Activated CD8-positive, alpha-beta memory T cell treated with anti-CD3 and anti-CD28 coated beads, Interleukin-2, amount 50 U/mL, for 4 hours (primary cell): ENCODE measurements at regions not wholly inside any gene's neighbourhood (a gene's known extent, or its start where the extent isn't known, plus 50 kb on each side); places are given as distances from the start of the nearest gene placed in this dataset.
"Not testable (repeated sequence)": the region's sequence is repeated elsewhere in the genome, so short reads cannot be mapped to it uniquely, and the experiment has no call there.

Experiments used
- DNase-seq: peaks from one replicate; pipeline ENCODE4 v3.0.0-alpha.2; 2020

DNA sequence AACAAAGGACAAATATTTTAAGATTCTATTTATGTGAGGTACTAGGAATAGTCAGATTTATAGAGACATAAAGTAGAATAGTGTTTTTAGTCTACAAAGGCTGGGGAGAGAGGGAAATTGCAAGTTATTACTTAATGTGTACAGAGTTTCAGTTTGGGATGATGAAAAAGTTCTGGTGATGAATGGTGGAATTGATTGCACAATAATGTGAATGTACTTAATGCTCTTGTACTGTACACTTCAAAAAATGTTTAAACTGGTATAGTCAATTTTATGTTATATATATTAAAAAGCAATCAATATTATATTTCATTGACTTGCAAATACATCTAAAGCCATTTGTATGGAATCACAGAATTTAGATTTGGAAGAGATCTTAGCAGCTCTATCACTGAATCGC lies 213.4 kb downstream of the PPP1R3A start:
- DNase-seq = no peak

DNA sequence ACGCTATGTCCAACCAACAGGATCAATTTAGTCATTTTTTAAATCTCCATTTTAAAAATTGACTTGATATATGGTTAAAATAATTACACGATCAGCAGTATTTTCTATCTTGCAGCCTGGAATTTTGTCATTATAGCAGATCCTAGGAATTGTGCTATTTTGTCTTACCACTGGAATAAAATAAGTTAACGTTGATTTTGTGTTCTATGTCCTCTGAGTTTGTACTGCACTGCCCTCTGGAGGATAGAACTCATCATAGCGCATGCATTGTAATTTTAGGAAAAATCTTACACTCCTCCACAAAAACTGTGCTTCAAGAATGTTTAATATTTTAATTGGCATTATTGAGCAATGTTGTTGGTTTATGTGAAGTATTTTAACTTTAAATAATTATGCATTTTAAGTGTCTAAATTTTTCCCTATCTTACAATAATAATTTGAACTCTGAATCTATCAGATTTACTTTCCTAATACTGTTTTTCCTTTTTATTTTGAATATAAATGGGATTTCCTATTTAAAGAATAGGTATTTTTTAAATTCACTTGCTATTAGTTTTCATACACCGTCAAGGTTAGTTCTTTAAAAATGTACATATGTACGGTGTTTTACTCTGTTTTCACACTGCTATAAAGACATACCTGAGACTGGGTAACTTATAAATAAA lies 220.1 kb downstream of the PPP1R3A start:
- no peak for DNase-seq

DNA sequence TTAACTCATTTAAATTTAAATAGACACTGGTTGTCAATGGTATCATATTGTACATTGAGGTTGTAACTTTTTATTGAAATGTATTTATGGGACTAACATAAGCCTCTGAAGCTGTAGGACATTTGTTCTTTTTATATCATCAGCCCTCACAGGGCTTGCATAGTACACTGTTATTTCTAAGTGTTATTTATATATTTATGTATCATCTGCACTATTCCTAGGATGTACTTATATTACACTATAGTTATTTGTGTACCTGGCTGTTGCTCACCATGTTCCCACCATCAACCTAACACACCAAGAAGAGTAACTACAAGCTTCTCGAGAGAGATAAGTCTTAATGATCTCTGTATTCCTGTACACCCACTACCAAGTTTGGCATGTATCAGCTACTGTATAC lies 224.7 kb downstream of the PPP1R3A start:
- no peak for DNase-seq

- DNase-seq = no peak
Observed at GRCh38 chr7:113684165-113684564, 234.6 kb downstream of the PPP1R3A start.

- no peak for DNase-seq
Observed at GRCh38 chr7:113677811-113678210, 241.0 kb downstream of the PPP1R3A start.

DNA sequence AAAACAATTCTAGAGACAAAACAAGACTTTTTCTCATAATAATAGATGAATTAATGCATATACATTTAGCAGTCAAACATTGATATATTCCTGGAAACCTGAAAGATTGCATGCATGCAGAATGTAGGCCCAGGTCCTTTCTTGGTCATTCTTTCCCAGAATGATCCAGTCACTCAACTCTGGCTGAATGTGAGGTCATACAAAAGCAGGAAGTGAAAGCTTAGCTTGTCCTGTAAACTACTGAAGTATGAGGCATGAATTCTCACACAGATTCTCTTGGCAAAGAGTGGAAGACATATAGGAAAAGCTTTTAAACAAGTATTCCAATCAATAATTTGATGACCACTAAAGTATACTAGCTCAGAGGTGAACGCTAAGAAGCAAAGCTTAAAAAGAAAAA lies 253.9 kb downstream of the PPP1R3A start:
- no peak for DNase-seq

DNA sequence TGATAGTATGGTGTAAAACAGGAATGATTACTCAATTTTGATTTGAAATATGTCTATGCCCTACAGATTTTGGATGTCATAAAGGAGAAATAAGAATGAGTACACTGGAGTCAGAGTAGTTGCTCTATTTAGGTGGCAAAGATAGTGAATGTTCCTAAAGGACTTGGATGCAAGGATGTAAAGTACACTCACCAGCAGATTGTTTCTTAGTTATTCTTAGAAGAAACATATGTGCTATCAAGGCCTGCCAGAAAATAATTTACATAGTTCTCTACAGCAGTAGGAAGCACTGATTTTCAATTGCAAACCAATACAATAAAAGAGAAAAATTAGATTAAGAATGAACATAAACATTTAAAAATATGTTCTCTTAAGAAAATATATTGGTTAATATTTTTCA lies 259.4 kb downstream of the PPP1R3A start:
- no peak for DNase-seq

GRCh38 chr7:113657603-113658002 lies 261.2 kb downstream of the PPP1R3A start:
- no peak for DNase-seq

DNA sequence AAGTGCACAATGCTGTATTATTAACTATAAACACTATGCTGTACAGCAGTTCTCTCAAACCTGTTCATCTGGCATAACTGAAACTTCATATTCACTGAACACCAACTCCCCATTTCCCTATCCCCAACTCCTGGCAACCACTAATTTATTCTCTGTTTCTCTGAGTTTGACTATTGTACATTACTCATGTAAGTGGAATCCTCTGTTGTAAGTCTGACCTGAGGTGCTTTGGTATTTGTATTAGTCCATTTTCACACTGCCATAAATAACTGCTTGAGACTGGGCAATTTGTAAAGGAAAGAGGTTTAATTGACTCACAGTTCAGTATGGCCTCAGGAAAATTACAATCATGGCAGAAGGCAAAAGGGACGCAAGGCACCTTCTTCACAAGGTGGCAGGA lies 266.3 kb downstream of the PPP1R3A start:
- no peak for DNase-seq

DNA sequence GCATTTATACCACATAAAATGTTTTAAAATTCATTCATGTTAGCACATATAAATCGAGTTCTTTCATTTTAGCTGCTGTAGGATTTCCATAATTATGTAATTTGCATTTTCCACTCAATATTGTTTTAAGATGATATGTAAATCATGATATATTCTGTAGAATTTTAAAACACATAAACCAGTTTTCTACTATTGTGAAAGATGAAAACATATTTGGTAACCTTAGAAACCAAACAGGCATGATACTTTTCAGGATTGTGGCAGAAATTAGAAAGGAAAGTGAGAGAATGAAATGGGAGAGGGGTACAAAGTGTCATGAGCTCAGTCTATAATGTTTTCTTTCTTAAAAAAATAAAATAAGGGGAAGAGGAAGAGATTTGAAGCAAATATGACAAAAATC lies 269.3 kb downstream of the PPP1R3A start:
- DNase-seq = no peak

DNA sequence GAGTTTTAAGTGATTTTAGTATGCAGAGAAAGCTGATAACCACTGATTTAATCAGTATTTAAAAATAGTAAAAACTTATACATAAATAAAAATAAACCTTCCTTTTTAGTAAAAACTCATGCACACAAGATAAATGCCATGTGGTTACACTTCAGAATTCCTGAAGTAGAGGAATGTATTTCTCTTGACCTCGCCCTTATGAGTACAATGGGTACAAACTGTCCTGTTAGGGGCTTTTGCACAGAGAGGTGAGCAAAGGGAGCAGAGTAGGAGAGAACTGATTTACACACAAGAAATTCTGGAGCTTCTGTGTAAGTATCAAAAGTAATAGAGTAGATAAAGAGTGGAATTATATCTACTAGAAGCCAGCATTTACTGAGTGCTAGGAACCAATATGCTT lies 279.6 kb downstream of the PPP1R3A start:
- DNase-seq = no peak

DNA sequence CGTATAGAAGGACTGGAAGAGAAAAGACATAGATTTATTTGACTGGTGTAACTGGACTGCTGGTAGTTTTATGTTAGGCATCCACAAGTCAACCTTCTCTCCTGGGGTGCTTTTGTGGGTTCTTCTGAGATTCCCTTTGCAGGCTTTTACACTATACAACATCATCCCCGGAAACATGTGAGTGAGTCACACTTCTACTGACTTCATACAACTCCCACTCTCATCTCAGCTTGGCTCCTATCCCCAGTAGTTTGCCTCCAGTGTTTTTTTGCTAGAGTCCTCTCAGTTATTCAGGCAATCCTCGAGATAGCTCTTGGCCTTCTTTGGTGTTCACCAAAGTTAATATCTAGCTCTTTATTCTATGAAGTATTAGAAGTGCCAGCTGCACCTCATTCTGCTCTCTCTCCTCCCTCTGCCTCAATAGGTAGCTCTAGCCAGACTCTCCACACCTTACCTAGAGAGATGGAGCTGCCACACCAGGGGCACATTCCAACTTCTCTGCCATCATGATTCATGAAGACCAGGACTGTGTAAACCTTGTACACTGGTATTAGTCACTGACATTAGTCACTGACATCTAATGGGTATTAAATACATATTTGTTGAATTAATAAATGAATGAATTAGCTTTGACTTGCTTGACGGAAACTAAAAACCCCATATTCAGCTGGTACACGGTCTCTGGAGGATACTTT lies 281.9 kb downstream of the PPP1R3A start:
- DNase-seq = no peak

DNA sequence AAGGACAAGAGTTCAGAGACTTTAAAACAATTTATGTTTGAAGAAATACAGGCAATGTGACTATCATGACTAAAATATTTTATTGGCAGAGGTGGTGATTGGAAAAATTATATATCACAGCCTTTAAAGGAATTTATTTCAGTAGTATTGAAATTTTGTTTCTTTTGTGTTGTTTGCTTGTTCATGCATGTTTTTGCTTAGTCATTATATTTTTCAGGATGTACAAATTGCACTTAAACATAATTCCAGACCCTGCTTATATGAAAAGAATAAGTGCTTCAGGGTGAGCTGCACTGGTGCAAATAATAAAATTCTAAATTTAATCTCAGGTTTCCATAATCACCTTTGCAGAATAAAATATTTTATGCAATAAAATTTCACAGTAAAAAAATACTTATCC lies 283.3 kb downstream of the PPP1R3A start:
- DNase-seq = no peak

DNA sequence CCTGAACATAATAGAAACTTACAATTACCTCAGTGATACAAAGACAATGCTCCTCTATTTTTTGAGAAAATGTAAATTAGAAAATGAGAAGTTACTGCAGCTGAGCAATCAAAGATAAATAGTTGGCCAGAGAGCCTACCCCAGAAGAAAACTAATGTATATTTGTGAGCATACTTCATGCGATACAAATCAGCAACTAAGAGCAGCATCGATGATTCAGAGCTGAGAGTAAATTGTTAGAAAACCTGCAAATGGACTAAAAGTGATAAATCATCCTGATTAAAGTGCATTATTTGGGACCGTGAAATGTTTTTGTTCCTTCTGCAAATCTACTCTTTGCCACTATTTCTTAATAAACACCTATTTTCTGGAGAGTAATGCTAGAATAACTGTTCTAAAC lies 285.7 kb downstream of the PPP1R3A start:
- no peak for DNase-seq

- DNase-seq = no peak
Observed at GRCh38 chr7:113628948-113629847, 289.6 kb downstream of the PPP1R3A start.

GRCh38 chr7:113625494-113626102 lies 293.2 kb downstream of the PPP1R3A start:
- DNase-seq = no peak

GRCh38 chr7:113622796-113623195 lies 296.0 kb downstream of the PPP1R3A start:
- DNase-seq = no peak

DNA sequence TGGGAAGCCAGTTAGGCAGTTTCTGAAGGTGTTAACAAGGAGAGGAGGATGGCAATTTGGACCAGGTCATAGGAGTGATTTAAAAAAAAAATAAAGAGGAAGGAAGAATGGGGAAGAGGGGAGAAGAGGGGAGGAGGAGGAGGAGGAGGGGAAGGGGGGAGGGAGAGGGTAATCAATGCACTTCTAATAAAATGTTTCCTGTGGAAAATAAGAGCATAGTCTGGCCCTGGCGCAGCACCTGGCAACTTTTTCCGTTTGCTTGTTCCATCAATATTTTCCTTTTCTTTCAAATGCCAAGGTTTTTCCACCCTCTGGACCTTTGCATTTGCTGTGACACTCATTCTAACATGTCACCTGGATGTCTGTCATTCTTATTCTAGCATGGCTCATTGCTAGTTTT lies 308.2 kb downstream of the PPP1R3A start:
- DNase-seq = no peak

GRCh38 chr7:113608782-113609181 lies 310.0 kb downstream of the PPP1R3A start:
- DNase-seq = no peak

GRCh38 chr7:113606325-113606724 lies 312.5 kb downstream of the PPP1R3A start:
- DNase-seq = no peak

GRCh38 chr7:113600428-113600827 lies 318.4 kb downstream of the PPP1R3A start:
- DNase-seq = not testable (repeated sequence)

DNA sequence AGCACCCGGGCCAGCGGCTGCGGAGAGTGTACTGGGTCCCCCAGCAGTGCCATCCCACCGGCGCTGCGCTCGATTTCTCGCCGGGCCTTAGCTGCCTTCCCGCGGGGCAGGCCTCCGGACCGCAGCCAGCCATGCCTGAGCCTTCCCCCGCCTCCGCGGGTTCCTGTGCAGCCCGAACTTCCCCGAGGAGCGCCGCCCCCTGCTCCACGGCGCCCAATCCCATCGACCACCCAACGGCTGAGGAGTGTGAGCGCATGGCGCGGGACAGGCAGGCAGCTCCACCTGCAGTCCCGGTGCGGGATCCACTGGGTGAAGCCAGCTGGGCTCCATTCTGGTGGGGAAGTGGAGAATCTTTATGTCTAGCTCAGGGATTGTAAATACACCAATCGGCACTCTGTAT lies 325.4 kb downstream of the PPP1R3A start:
- DNase-seq = not testable (repeated sequence)

DNA sequence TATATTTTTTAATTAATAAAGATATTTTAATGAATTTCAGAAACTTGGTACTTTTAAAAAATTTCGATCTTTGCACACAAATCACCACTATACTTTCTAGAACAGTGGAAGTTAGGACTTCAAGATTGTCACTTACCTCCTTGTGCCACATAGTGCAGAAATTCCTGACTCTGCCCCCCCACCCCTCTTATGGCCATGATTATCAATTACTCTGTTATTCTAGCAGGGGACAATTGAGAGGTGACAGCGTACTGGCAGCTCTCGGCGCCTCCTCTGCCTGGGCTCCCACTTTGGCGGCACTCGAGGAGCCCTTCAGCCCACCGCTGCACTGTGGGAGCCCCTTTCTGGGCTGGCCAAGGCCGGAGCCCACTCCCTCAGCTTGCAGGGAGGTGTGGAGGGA lies 325.9 kb downstream of the PPP1R3A start:
- not testable (repeated sequence) for DNase-seq
